HS-5 (cell line): ENCODE measurements at regions not wholly inside any gene's neighbourhood (a gene's known extent, or its start where the extent isn't known, plus 50 kb on each side); places are given as distances from the start of the nearest gene placed in this dataset.

Experiments used
- DNase-seq: peaks from one replicate; pipeline ENCODE4 v3.0.0-alpha.2; 2012; ENCODE audit warnings: low read depth

GRCh38 chr6:55642366-55642765 is 63.4 kb upstream of the HMGCLL1 start:
- no peak for DNase-seq

GRCh38 chr6:55636406-55637102 is 57.6 kb upstream of the HMGCLL1 start:
- DNase-seq = peak; percentile 56

GRCh38 chr6:55633471-55633870 is 54.5 kb upstream of the HMGCLL1 start:
- no peak for DNase-seq

GRCh38 chr6:55632953-55633352 is 54.0 kb upstream of the HMGCLL1 start:
- DNase-seq = no peak
